PC-3 (cell line): ENCODE measurements at regions not wholly inside any gene's neighbourhood (a gene's known extent, or its start where the extent isn't known, plus 50 kb on each side); places are given as distances from the start of the nearest gene placed in this dataset.

ENCODE experiments used
- ATAC-seq: fragments of 200-7000 bp; cut with Tn5 transposase; 2 replicates; pipeline ENCODE4 v1.9.1; 2020; ENCODE audit warnings: mild to moderate bottlenecking, moderate library complexity
- BruUV-seq: library from RNA; stranded (reverse); fragments of 400-500 nt; replicated peaks from 2 replicates; lab custom pipeline; 2021; lab: Mats Ljungman, UMichigan
- CTCF ChIA-PET: fragments of 300-600 bp; sonication (Branson Sonifier 250); formaldehyde crosslinking; loops from one replicate; lab custom pipeline; 2022; ENCODE audit warnings: antibody characterized with exemption; lab: Charles Lee
- POLR2A ChIA-PET: fragments of 300-600 bp; sonication (Branson Sonifier 250); formaldehyde crosslinking; loops from one replicate; lab custom pipeline; 2022; ENCODE audit warnings: antibody characterized with exemption; ENCODE audit not compliant: unreplicated experiment; lab: Charles Lee
- DNase-seq: peaks from one replicate; pipeline ENCODE4 v3.0.0-alpha.2; 2015
- H2AFZ ChIP-seq: fragments of 300-600 bp; sonication (generic); 2 replicates; pipeline ENCODE4 v1.6.0; 2016; ENCODE audit warnings: antibody characterized with exemption, low read length
- H3F3A ChIP-seq: fragments of 300-600 bp; sonication (generic); one replicate; pipeline ENCODE4 v1.6.0; 2017; ENCODE audit warnings: antibody characterized with exemption, low read length, control low read depth, mild to moderate bottlenecking; ENCODE audit not compliant: unreplicated experiment
- H3K27ac ChIP-seq: fragments of 300-600 bp; sonication (generic); 2 replicates; pipeline ENCODE4 v1.5.1; 2016; ENCODE audit warnings: mild to moderate bottlenecking, low read length
- H3K27me3 ChIP-seq: fragments of 300-600 bp; sonication (generic); 2 replicates; pipeline ENCODE4 v1.6.1; 2016; ENCODE audit warnings: low read length, mixed read lengths
- H3K36me3 ChIP-seq: fragments of 300-600 bp; sonication (generic); 2 replicates; pipeline ENCODE4 v1.6.1; 2016; ENCODE audit warnings: low read depth, mixed run types, low read length, mixed read lengths
- H3K4me1 ChIP-seq: fragments of 300-600 bp; sonication (generic); 2 replicates; pipeline ENCODE4 v1.5.1; 2016; ENCODE audit warnings: low read length; ENCODE audit not compliant: insufficient read depth
- H3K4me2 ChIP-seq: fragments of 300-600 bp; sonication (generic); 2 replicates; pipeline ENCODE4 v1.6.0; 2016; ENCODE audit warnings: low read length
- H3K4me3 ChIP-seq: fragments of 300-600 bp; sonication (generic); 2 replicates; pipeline ENCODE4 v1.5.1; 2016; ENCODE audit warnings: mild to moderate bottlenecking, low read length, mixed read lengths
- H3K79me2 ChIP-seq: fragments of 300-600 bp; sonication (generic); 2 replicates; pipeline ENCODE4 v1.6.1; 2017; ENCODE audit warnings: low read length, mixed read lengths
- H3K9ac ChIP-seq: fragments of 300-600 bp; sonication (generic); 2 replicates; pipeline ENCODE4 v1.6.0; 2016; ENCODE audit warnings: mild to moderate bottlenecking, low read length
- H3K9me2 ChIP-seq: fragments of 300-600 bp; sonication (generic); replicated peaks from 2 replicates; pipeline ENCODE4 v1.6.1; 2016; ENCODE audit warnings: mixed run types, low read length, mixed read lengths
- H3K9me3 ChIP-seq: fragments of 300-600 bp; sonication (generic); 2 replicates; pipeline ENCODE4 v1.6.1; 2016; ENCODE audit warnings: low read length, mixed read lengths
- H4K20me1 ChIP-seq: fragments of 300-600 bp; sonication (generic); 2 replicates; pipeline ENCODE4 v1.6.1; 2016; ENCODE audit warnings: low read length, mixed read lengths
- EZH2 ChIP-seq: fragments of 300-600 bp; sonication (generic); IDR thresholded peaks from one replicate; pipeline ENCODE4 v1.6.1; 2017; ENCODE audit warnings: antibody characterized with exemption, mild to moderate bottlenecking, low read length; ENCODE audit not compliant: unreplicated experiment
- EZH2phosphoT487 ChIP-seq: fragments of 300-600 bp; sonication (generic); IDR thresholded peaks from 2 replicates; pipeline ENCODE4 v1.6.1; 2018; ENCODE audit warnings: mild to moderate bottlenecking, antibody characterized with exemption, low read length, borderline replicate concordance
- intact Hi-C: fragments of 100-400 bp; cut with micrococcal nuclease; formaldehyde crosslinking; loops from 2 replicates; pipeline ENCODE4 v1.9.0; 2023
- TF ChIP-seq, protein P1 (sequence below): fragments of 300-600 bp; sonication (generic); conservative IDR thresholded peaks from 2 replicates; pipeline ENCODE4 v1.5.1; 2017; ENCODE audit warnings: antibody characterized with exemption, low read depth, mild to moderate bottlenecking, low read length

DNA sequence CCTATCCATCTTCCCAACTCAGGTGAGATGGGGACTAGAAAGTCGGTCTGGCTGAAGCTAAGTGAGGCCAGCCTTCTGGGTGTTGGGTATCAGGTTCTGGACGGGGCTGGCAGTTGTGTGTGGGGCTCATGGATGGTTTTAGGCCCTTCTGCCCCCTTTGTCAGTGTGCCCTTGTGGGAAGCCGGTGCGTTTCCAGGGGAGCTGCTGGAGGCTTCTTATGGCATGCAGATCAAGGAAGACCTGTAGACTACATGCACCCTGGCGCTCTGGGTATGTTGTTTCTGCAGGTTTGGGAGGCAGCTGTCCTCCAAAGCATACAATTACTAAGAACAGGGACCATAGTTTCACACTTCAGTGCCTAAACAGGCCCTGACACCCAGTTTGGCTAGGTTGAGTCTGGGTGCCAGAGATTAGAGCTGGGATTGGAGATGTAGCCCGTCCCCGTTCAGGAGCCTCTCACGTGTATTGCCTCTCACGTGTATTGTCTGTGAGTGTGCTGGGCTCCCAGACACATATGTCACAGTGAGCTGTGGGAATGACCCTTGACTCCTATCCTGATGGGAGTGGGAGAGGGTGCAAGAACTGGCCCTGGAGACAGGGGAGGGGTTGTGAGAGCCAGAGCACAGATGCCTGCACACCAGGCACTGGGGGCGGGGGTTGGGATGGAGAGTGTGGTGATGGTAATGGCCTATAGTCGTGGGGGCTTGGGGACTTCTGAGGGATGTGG is 84.4 kb downstream of the SLC25A47 start:
- H3K27me3 ChIP-seq, result no peaks in the 10 kb centered on the region
- no peak overlapping the region for H3K4me3 ChIP-seq
- ChIA-PET CTCF (no interaction called here), POLR2A (no interaction called here)
- no peak overlapping the region for H3K4me2 ChIP-seq
- no peak for ATAC-seq
- TF ChIP-seq, protein P1, sequence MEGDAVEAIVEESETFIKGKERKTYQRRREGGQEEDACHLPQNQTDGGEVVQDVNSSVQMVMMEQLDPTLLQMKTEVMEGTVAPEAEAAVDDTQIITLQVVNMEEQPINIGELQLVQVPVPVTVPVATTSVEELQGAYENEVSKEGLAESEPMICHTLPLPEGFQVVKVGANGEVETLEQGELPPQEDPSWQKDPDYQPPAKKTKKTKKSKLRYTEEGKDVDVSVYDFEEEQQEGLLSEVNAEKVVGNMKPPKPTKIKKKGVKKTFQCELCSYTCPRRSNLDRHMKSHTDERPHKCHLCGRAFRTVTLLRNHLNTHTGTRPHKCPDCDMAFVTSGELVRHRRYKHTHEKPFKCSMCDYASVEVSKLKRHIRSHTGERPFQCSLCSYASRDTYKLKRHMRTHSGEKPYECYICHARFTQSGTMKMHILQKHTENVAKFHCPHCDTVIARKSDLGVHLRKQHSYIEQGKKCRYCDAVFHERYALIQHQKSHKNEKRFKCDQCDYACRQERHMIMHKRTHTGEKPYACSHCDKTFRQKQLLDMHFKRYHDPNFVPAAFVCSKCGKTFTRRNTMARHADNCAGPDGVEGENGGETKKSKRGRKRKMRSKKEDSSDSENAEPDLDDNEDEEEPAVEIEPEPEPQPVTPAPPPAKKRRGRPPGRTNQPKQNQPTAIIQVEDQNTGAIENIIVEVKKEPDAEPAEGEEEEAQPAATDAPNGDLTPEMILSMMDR, result no peak
- TF ChIP-seq EZH2 (no peak), EZH2phosphoT487 (no peak)
- H4K20me1 ChIP-seq, result no peaks in the 10 kb centered on the region
- no peaks in the 10 kb centered on the region for H3K79me2 ChIP-seq
- H3F3A ChIP-seq, result no peaks in the 10 kb centered on the region
- no peaks in the 10 kb centered on the region for H3K36me3 ChIP-seq
- H3K9me3 ChIP-seq, result no peaks in the 10 kb centered on the region
- no peak overlapping the region for H2AFZ ChIP-seq
- H3K4me1 ChIP-seq, result peaks cover 15% of the 10 kb centered on the region; the same call in 1 of the 2 replicates
- H3K9me2 ChIP-seq, result no peaks in the 10 kb centered on the region
- no TSS peak for BruUV-seq
- H3K27ac ChIP-seq, result peak overlapping the region; percentile 14; the same call in 1 of the 2 replicates
- H3K9ac ChIP-seq, result no peak overlapping the region
- intact Hi-C loops, result no loop called here
- no peak for DNase-seq

DNA sequence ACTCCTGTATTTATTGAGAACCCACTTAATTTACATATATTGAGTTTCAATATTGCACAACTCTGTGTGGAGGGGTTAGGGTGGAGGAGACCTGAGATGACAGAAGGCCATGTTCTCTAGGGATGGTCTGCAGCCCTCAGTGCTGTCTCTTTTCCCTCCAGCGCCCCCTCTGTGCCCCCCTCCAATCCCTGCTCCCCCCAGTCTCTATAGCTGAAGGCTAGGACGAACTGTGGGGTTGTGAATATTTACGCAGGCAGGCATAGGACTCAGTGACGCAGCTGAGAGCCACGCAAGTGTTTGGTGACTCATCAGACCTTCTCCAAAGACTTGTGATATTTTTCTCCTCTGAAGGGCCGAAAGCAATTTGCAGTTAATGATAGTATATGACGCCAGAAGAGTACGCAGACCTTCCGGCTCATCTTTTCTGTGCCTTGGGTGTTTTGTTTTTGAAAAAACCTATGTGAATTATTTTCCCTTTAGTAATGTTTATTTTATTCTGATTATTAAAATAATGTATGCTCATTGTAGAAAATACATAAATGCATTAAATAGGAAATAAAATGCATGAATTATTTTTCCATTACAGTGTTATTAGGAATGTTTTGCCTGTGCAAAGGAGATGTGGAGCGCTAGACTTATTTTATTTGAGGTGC is 85.3 kb downstream of the SLC25A47 start:
- Histone ChIP-seq H3F3A (no peaks in the 10 kb centered on the region), H3K9ac (peak overlapping the region; percentile 3; the same call in 1 of the 2 replicates), H3K27me3 (no peaks in the 10 kb centered on the region), H3K4me1 (peaks cover 15% of the 10 kb centered on the region; the same call in 1 of the 2 replicates), H3K27ac (peak overlapping the region; percentile 14), H2AFZ (peak overlapping the region; percentile 44; the same call in 1 of the 2 replicates), H3K79me2 (no peaks in the 10 kb centered on the region), H3K4me3 (no peak overlapping the region), H4K20me1 (no peaks in the 10 kb centered on the region), H3K9me2 (no peaks in the 10 kb centered on the region), H3K36me3 (no peaks in the 10 kb centered on the region), H3K4me2 (peak overlapping the region; percentile 40), H3K9me3 (no peaks in the 10 kb centered on the region)
- POLR2A ChIA-PET, result no interaction called here
- CTCF ChIA-PET, result interaction anchor here (0.9 to 1.0 kb wide), 2 partner anchors 12 to 23 kb away, joined by 3 to 5 read pairs; no protein-coding TSS in a partner anchor
- peak; percentile 79 for ATAC-seq
- no peak for TF ChIP-seq EZH2
- TF ChIP-seq EZH2phosphoT487, result no peak
- TF ChIP-seq, protein P1, result no peak
- BruUV-seq, result no TSS peak
- intact Hi-C loops, result no loop called here
- DNase-seq, result peak; percentile 63
